ENCODE measurements at regions not wholly inside any gene's neighbourhood (a gene's known extent, or its start where the extent isn't known, plus 50 kb on each side); places are given as distances from the start of the nearest gene placed in this dataset.
"Not testable (repeated sequence)": the region's sequence is repeated elsewhere in the genome, so short reads cannot be mapped to it uniquely, and the experiment has no call there.

DNA sequence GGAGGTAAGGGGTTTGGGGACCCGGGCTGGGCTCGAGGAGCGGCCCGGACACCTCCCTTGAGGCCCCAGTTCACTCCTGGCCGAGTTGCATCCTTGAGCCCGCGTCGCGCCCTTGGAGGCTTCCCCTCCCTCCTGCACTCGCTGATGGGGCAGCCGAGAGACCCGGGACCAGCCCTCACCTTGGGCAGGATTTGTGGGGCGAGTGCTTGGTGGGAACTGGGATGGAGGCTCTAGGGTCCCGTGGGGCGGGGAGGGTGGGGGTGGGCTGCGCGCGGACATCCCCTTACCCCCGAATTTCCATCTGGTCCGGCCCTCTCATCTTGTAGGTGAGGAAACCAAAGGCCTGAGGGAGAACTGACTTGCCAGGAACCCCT, 134.9 kb upstream of the ERV3-1 start:
- WGBS, 2 donors, result no CpG with 5 or more reads among the region's 20 CpGs
- H3K27me3 ChIP-seq; DNase-seq (ENCODE audit: low spot score in 2 of 2); H3K4me1 ChIP-seq; H3K9me3 ChIP-seq; H3K36me3 ChIP-seq; H3K27ac ChIP-seq: not testable (repeated sequence)
- peak overlapping the region in 2 of 4 donors; percentile 14 to 38 for H3K4me3 ChIP-seq

DNA sequence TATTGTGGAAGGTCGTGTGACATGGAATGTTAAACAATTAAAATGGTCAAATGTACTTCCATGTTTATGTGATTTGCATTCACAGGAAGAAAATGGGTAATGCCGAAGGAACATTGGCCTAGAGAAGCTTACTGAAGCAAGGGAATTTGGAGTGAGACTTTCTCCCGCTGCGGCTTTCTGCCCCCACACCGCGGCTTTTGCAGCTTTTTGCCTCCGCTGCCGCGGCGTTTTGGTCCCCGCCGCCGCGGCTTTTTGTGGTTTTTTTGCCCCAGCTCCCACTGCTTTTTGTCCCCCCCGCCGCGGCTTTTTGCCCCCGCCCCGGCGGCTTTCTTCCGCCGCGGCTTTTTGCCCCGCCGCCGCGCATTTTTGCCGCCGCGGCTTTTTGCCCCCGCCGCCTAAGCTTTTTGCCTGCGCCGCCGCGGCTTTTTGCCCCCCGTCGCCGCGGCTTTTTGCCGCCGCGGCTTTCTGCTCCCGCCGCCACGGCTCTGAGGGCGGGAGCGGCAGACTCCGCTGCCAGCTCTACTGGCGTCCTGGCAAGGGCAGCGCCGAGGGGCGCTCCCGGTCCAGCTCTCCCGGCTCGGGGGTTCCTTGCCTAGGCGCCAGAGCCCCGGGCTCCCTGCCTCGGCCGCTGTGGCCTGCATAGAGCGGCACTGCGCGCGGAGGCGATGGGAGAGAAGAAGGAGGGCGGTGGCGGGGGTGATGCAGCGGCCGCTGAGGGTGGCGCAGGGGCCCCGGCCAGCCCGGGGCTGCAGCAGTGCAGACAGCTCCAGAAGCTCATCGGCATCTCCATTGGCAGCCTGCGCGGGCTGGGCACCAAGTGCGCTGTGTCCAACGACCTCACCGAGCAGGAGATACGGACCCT, 134.3 kb upstream of the ERV3-1 start:
- not testable (repeated sequence) for H3K9me3 ChIP-seq; H3K27me3 ChIP-seq; H3K27ac ChIP-seq; DNase-seq (ENCODE audit: low spot score in 2 of 2); H3K4me1 ChIP-seq; H3K36me3 ChIP-seq
- peak overlapping the region in 2 of 4 donors; percentile 14 to 38 for H3K4me3 ChIP-seq
- no CpG with 5 or more reads among the region's 79 CpGs for whole genome bisulfite sequencing, 2 donors

DNA sequence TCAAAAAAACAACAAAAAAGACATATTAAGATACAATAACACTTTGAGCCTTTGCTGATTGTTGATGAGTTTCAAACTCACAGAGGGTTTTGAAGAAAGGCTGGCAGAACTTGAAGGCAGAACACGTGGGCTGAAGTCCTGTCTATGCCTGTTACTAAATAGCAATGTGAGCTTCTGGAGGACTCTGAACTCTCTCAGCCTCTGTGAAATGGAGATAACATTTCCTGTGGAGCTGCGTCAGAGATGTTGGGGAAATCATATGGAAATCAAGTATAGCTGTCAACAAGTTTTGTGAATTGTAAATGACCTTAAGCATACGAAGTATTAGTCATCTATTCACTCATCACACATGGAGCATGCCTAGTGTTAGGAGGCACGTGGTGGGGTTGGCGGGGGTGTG, 130.4 kb upstream of the ERV3-1 start:
- WGBS, 2 donors, result no CpG with 5 or more reads among the region's 5 CpGs
- not testable (repeated sequence) for DNase-seq (ENCODE audit: low spot score in 2 of 2)

GRCh38 chr7:65133087-65133486, 126.6 kb upstream of the ERV3-1 start:
- not testable (repeated sequence) for H3K9me3 ChIP-seq; H3K4me1 ChIP-seq; H3K27ac ChIP-seq; H3K36me3 ChIP-seq; H3K27me3 ChIP-seq; DNase-seq (ENCODE audit: low spot score in 2 of 2); H3K4me3 ChIP-seq
- no CpG with 5 or more reads among the region's 3 CpGs for WGBS, 2 donors

More for the DNA sequence above, 130.4 kb upstream of the ERV3-1 start:
- H3K4me3 ChIP-seq, H3K4me1 ChIP-seq, H3K9me3 ChIP-seq, H3K36me3 ChIP-seq, H3K27ac ChIP-seq, H3K27me3 ChIP-seq: not testable (repeated sequence)

DNA sequence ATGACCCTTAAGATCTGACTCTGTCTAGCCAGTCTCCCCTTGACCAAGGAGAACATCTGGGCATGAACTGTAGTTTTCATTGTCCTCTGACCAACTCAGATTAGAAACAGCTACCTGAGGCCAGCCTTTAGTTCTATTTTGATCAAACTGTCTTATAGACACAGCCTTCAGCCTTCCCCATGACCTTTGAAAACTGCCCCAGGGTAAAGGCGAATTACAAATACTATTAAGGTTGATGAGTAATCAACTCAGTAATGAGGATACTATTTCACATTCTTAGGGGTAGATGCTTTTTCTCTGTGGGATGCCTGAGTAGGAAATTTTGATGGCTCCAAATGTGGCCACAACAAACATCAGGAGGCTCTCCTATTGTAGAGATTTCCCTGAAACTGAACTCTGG, 125.8 kb upstream of the ERV3-1 start:
- WGBS, 2 donors, result no CpG with 5 or more reads among the region's 1 CpG
- not testable (repeated sequence) for H3K36me3 ChIP-seq; H3K27me3 ChIP-seq; H3K27ac ChIP-seq; DNase-seq (ENCODE audit: low spot score in 2 of 2); H3K9me3 ChIP-seq; H3K4me1 ChIP-seq; H3K4me3 ChIP-seq

DNA sequence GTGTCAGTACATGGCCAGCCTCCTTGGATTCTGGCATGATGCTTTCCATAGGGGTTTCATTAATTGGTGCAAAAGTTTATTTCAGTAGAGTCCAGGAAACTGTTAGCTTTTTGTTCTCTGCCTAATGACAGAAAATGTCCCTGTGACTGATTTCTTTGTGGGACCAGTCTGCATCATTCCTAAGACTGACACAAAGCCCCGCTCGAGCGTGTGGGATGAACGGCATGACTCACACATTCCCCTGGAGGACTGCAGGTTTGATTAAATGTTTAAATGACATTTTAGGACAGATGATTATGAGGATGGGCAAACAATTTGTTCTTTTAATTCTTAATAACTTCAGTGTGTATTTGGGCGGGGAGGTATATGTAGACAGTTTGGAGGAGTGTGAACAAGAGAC, 120.9 kb upstream of the ERV3-1 start:
- H3K9me3 ChIP-seq; H3K27ac ChIP-seq; H3K4me3 ChIP-seq; H3K27me3 ChIP-seq; H3K4me1 ChIP-seq; DNase-seq (ENCODE audit: low spot score in 2 of 2); H3K36me3 ChIP-seq: not testable (repeated sequence)
- WGBS, 2 donors, result no CpG with 5 or more reads among the region's 5 CpGs

DNA sequence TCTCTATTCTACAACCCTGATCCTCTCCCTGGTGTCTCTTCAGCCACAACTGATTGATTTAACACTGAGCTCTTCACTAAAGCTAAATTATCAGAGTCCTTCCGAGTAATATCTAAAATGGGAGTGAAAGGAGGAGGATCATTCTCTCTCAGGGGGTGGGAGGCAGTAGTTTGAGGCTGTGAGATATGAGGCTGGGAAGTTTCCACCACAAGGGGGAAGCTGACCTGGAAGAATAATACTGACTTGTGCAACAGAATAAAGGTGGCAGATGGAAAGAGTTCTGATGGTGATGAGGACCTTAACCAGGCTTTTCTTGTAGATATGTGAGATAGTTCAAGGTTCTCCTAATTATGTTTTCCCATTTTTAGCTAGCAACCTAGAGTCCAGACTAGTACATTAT, 118.1 kb upstream of the ERV3-1 start:
- not testable (repeated sequence) for H3K36me3 ChIP-seq; H3K9me3 ChIP-seq; H3K4me3 ChIP-seq; H3K4me1 ChIP-seq; H3K27ac ChIP-seq; H3K27me3 ChIP-seq; DNase-seq (ENCODE audit: low spot score in 2 of 2)
- no CpG with 5 or more reads among the region's 1 CpG for WGBS, 2 donors

GRCh38 chr7:65105650-65106203, 99.2 kb upstream of the ERV3-1 start:
- H3K27me3 ChIP-seq; H3K27ac ChIP-seq; H3K4me3 ChIP-seq; H3K36me3 ChIP-seq; H3K4me1 ChIP-seq; H3K9me3 ChIP-seq; DNase-seq (ENCODE audit: low spot score in 2 of 2): not testable (repeated sequence)
- 71 to 72% methylated on average over 1 of the region's 1 CpG for WGBS, 2 donors

DNA sequence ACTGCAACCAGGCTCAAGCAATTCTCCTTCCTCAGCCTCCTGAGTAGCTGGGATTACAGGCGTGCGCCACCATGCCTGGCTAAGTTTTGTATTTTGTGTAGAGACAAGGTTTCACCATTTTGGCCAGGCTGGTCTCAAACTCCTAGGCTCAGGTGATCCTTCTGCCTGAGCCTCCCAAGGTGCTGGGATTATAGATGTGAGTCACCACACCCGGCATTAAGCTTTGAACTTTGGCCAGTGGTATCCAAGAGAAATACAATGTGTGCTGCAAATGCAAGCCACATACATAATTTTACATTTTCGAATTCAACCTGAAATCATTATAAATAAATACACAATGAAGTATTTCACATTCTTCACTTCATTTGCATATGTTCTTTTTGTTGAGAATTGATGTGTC, 94.0 kb upstream of the ERV3-1 start:
- WGBS, 2 donors, result 88 to 92% methylated on average over 4 of the region's 4 CpGs
- H3K27ac ChIP-seq; H3K27me3 ChIP-seq; H3K4me3 ChIP-seq; DNase-seq (ENCODE audit: low spot score in 2 of 2); H3K4me1 ChIP-seq; H3K9me3 ChIP-seq; H3K36me3 ChIP-seq: not testable (repeated sequence)

DNA sequence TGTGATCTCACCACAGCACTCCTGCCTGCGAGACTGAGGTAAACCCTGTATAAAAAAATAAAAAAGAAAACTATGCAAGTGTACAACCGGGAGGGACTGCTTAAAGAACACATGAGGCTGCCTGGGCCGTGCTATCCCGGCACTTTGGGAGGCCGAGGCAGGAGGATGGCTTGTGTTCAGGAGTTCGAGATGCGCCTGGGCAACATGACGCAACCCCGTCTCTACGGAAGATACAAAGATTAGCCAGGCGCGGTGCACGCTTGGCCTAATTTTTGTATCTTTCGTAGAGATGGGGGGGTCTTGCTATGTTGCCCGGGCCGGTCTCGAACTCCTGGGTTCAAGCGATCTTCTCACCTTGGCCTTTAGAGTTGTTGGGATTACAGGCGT, 75.2 kb upstream of the ERV3-1 start:
- H3K4me1 ChIP-seq; H3K27me3 ChIP-seq; DNase-seq (ENCODE audit: low spot score in 2 of 2); H3K9me3 ChIP-seq: not testable (repeated sequence)
- H3K36me3 ChIP-seq, result peaks cover 0 to 13% (median 0%) of the 10 kb centered on the region in 3 donors
- peak overlapping the region in 3 of 4 donors; percentile 55 to 84 (median 67) for H3K4me3 ChIP-seq
- 93 to 99% methylated on average over 16 to 19 of the region's 19 CpGs for WGBS, 2 donors
- peak overlapping the region; percentile 73 to 94 (median 90) for H3K27ac ChIP-seq

Measured in tibial nerve (tissue), 4 donors.